CD4-positive, alpha-beta memory T cell (primary cell): ENCODE measurements at regions not wholly inside any gene's neighbourhood (a gene's known extent, or its start where the extent isn't known, plus 50 kb on each side); places are given as distances from the start of the nearest gene placed in this dataset. TPM values are rescaled to one million over a fixed set of nuclear protein-coding genes. Genes with fewer than 3 reads are reported as not detected.

Source experiments
- microRNA-seq: library from miRNA; unstranded; fragments of <30 nt; microRNA quantifications from one replicate; pipeline ENCODE4 v1.2.0, GENCODE V29; 2021; ENCODE audit warnings: borderline replicate concordance, borderline number of aligned reads, borderline microRNAs expressed, mixed read lengths

Small RNAs in the stretch of these regions (microRNA-seq; reads per million reads assigned to microRNA genes)
- gene MIR4533 (not detected), gene MIR548AG2 (not detected), gene MIR646 (not detected)
